Adrenal gland (tissue), 5 donors: ENCODE measurements at regions not wholly inside any gene's neighbourhood (a gene's known extent, or its start where the extent isn't known, plus 50 kb on each side); places are given as distances from the start of the nearest gene placed in this dataset.

Experiments used
- CTCF ChIP-seq, 6 experiments: fragments of 450-650 bp in 4 of 6; fragments of 200-600 bp in 2 of 6; sonication (generic) in 1 of 6; IDR thresholded peaks; 1 replicate in 5 of 6; 2 replicates in 1 of 6; pipeline versions ENCODE4 v1.5.1 to v1.8.0; 2016 to 2021; ENCODE audit warnings: antibody characterized with exemption in 6 of 6, mild to moderate bottlenecking in 2 of 6, moderate library complexity in 1 of 6
- POLR2A ChIP-seq, 2 donors: fragments of 450-650 bp; IDR thresholded peaks; one replicate each; pipeline ENCODE4 v1.6.1; 2017; ENCODE audit warnings: antibody characterized with exemption in 2 of 2, mild to moderate bottlenecking in 2 of 2, moderate library complexity in 1 of 2
- donor health status: DM: no; HTN: no; CAD: no.

GRCh38 chr6:14596410-14596809, 478.8 kb downstream of the CD83 start:
- TF ChIP-seq CTCF (IDR thresholded peaks at IDR 0.05) (no peak), POLR2A (IDR thresholded peaks at IDR 0.05) (no peak)
